Thoracic aorta (tissue), 2 donors: ENCODE measurements at regions not wholly inside any gene's neighbourhood (a gene's known extent, or its start where the extent isn't known, plus 50 kb on each side); places are given as distances from the start of the nearest gene placed in this dataset.
"Not testable (repeated sequence)": the region's sequence is repeated elsewhere in the genome, so short reads cannot be mapped to it uniquely, and the experiment has no call there.

Source experiments
- ATAC-seq: fragments of 150-250 bp; one replicate; pipeline ENCODE4 v1.8.0; 2017; ENCODE audit warnings: low read depth; ENCODE audit not compliant: insufficient number of reproducible peaks, low FRiP score
- DNase-seq: peaks from one replicate; pipeline ENCODE4 v3.0.0-alpha.2; 2020; ENCODE audit warnings: low spot score
- H3K27ac ChIP-seq, 2 donors: fragments of 200-600 bp; sonication (generic); 1 replicate in 1 of 2; 2 replicates in 1 of 2; pipeline ENCODE4 v1.5.1; 2016; ENCODE audit warnings: mild to moderate bottlenecking in 2 of 2, moderate library complexity in 2 of 2
- H3K27me3 ChIP-seq: fragments of 200-600 bp; sonication (generic); replicated peaks from 2 replicates; pipeline ENCODE4 v1.6.0; 2016; ENCODE audit warnings: mild to moderate bottlenecking; ENCODE audit not compliant: insufficient read depth
- H3K36me3 ChIP-seq: fragments of 200-600 bp; sonication (generic); one replicate; pipeline ENCODE4 v1.5.1; 2016
- H3K4me1 ChIP-seq, 2 donors: fragments of 200-600 bp; sonication (generic); 1 replicate in 1 of 2; 2 replicates in 1 of 2; pipeline versions ENCODE4 v1.5.1 to v1.6.0; 2016; ENCODE audit warnings: low read depth in 2 of 2, mild to moderate bottlenecking in 1 of 2; ENCODE audit not compliant: control insufficient read depth in 1 of 2
- H3K4me3 ChIP-seq: fragments of 200-600 bp; sonication (generic); 2 replicates; pipeline ENCODE4 v1.5.1; 2016; ENCODE audit warnings: mild to moderate bottlenecking
- H3K9me3 ChIP-seq: fragments of 200-600 bp; sonication (generic); 2 replicates; pipeline ENCODE4 v1.5.1; 2016
- TF ChIP-seq, protein P1 (sequence below): fragments of 200-600 bp; sonication (generic); IDR thresholded peaks from one replicate; pipeline ENCODE4 v1.5.1; 2019; ENCODE audit warnings: antibody characterized with exemption

GRCh38 chrX:3420316-3420715, 73.9 kb upstream of the MXRA5 start:
- H3K4me1 ChIP-seq: no peaks in the 10 kb centered on the region
- no peaks in the 10 kb centered on the region for H3K27me3 ChIP-seq
- no peak overlapping the region for H3K27ac ChIP-seq
- TF ChIP-seq, protein P1, sequence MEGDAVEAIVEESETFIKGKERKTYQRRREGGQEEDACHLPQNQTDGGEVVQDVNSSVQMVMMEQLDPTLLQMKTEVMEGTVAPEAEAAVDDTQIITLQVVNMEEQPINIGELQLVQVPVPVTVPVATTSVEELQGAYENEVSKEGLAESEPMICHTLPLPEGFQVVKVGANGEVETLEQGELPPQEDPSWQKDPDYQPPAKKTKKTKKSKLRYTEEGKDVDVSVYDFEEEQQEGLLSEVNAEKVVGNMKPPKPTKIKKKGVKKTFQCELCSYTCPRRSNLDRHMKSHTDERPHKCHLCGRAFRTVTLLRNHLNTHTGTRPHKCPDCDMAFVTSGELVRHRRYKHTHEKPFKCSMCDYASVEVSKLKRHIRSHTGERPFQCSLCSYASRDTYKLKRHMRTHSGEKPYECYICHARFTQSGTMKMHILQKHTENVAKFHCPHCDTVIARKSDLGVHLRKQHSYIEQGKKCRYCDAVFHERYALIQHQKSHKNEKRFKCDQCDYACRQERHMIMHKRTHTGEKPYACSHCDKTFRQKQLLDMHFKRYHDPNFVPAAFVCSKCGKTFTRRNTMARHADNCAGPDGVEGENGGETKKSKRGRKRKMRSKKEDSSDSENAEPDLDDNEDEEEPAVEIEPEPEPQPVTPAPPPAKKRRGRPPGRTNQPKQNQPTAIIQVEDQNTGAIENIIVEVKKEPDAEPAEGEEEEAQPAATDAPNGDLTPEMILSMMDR: no peak
- H3K9me3 ChIP-seq: no peaks in the 10 kb centered on the region
- DNase-seq (no peak), ATAC-seq (no peak)
- no peak overlapping the region for H3K4me3 ChIP-seq
- H3K36me3 ChIP-seq: no peaks in the 10 kb centered on the region

- ATAC-seq (no peak), DNase-seq (no peak)
- Histone ChIP-seq H3K4me3 (no peak overlapping the region), H3K4me1 (no peaks in the 10 kb centered on the region), H3K36me3 (no peaks in the 10 kb centered on the region), H3K9me3 (no peaks in the 10 kb centered on the region), H3K27ac (no peak overlapping the region), H3K27me3 (no peaks in the 10 kb centered on the region)
- TF ChIP-seq, protein P1: no peak
Observed at GRCh38 chrX:3415011-3415410, 68.6 kb upstream of the MXRA5 start.

- H3K36me3 ChIP-seq, H3K4me3 ChIP-seq, H3K27me3 ChIP-seq, H3K9me3 ChIP-seq, DNase-seq, H3K4me1 ChIP-seq, H3K27ac ChIP-seq, ATAC-seq: not testable (repeated sequence)
Observed at GRCh38 chrX:3411626-3412025, 65.2 kb upstream of the MXRA5 start.

- not testable (repeated sequence) for DNase-seq, H3K27me3 ChIP-seq, ATAC-seq, H3K4me1 ChIP-seq, H3K4me3 ChIP-seq, H3K9me3 ChIP-seq, H3K36me3 ChIP-seq, H3K27ac ChIP-seq
Observed at GRCh38 chrX:3409936-3410335, 63.5 kb upstream of the MXRA5 start.

DNA sequence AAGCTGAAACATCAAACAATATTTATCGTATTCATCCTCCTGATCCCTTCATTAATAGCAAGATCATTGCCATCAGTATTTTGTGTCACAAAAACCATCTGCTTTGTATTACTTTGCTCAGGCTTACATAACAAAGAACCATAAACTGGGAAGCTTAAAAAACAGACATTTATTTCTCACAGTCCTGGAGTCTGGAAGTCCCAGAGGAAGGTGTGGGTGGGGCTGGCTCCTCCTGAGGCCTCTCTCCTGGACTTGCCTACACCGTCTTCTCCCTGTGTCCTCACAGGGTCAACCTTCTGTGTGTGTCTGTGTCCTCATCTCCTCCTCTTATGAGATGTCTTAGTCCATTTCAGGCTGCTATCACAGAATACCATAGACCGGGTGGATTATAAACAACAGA, 61.3 kb upstream of the MXRA5 start:
- ATAC-seq (no peak), DNase-seq (no peak)
- Histone ChIP-seq H3K36me3 (no peaks in the 10 kb centered on the region), H3K27me3 (no peaks in the 10 kb centered on the region), H3K4me1 (no peaks in the 10 kb centered on the region), H3K4me3 (no peak overlapping the region), H3K27ac (no peak overlapping the region), H3K9me3 (no peaks in the 10 kb centered on the region)
- TF ChIP-seq, protein P1: no peak

DNA sequence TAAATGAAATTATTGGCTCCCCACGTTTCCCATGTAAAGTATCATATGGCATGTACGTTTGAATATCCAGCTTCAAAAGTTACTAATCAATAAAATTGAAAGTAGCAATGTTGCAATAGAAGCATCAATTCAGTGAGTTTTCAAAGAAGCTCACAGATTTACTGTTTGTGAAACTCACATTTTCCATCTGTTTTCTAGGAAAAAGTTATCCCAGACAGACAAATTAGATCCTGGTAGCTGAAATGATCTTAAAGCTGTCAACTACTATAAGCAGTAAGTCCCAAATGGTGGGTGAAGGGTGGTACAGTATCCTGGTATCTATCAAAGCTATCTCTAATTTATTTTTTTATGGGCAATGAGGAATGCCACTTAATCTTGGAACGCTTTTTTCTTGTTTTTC, 60.7 kb upstream of the MXRA5 start:
- ATAC-seq: no peak
- Histone ChIP-seq H3K9me3 (no peaks in the 10 kb centered on the region), H3K4me1 (no peaks in the 10 kb centered on the region), H3K27me3 (no peaks in the 10 kb centered on the region), H3K4me3 (no peak overlapping the region), H3K27ac (no peak overlapping the region), H3K36me3 (no peaks in the 10 kb centered on the region)
- TF ChIP-seq, protein P1: no peak
- no peak for DNase-seq
